GM21360 (cell line): ENCODE measurements at regions not wholly inside any gene's neighbourhood (a gene's known extent, or its start where the extent isn't known, plus 50 kb on each side); places are given as distances from the start of the nearest gene placed in this dataset.

Experiments
- ATAC-seq: cut with Tn5 transposase; IDR thresholded peaks from one replicate; pipeline ENCODE4 v1.9.1; 2021; ENCODE audit warnings: mild to moderate bottlenecking, moderate library complexity; ENCODE audit not compliant: unreplicated experiment

DNA sequence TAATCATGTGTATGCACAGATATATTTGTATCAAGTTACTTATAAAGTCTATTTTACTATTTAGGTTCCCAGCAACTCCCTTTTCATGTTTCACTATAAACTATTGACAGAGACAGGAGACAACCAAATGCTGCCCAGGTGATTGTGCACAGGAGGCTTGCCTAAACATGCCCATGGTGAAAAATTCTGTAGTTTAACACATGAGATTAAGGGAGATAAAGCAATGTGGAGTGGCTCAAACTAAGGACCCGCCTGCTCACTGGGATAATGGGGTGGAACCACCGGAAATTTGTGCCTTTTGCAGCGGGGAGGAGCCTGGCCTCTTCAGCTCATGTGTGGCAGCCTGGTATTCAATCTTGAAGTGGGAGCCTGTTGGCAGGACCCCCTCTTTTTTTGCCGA is 459.5 kb upstream of the CNTN5 start:
- no peak for ATAC-seq

DNA sequence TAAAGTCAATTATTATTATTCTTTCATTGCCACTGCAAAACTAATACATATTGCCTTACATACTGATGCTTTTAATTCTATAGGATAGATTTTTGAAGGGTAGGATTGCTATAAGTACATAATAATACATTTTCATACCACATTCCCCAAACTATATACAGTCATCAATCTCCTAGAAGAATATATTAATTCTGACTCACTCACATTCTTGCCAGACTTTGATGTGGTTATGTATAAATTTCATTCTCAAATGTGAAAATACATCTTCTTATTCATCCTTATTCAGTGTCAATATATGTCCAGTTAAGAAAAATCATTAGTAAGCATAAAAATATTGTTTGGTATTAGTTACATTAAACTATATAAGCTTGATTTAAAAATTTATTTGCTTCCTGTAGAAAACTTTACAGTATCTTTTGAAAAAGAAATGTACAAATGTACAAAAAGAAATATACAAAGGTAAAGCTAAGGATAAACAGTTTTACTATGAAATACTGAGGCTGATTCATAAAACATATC is 458.8 kb upstream of the CNTN5 start:
- ATAC-seq = no peak

DNA sequence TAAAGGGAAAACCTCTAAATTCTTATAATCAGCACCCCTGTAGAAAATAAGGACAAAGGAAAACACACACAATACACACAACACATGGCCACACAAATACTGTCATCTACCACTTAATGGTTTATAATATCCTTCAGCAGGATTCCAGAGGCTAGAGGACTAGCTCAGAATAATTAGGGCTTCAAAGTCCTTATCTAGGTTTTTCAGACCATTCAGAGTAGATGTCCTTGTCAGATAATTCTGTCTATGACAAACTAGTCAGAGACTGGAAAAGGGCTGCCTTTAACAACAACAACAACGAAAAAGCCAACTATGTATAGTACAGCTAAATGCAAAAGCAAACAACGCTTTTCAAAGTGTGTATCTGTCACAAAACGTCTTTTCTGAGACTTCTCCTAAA is 456.5 kb upstream of the CNTN5 start:
- no peak for ATAC-seq

DNA sequence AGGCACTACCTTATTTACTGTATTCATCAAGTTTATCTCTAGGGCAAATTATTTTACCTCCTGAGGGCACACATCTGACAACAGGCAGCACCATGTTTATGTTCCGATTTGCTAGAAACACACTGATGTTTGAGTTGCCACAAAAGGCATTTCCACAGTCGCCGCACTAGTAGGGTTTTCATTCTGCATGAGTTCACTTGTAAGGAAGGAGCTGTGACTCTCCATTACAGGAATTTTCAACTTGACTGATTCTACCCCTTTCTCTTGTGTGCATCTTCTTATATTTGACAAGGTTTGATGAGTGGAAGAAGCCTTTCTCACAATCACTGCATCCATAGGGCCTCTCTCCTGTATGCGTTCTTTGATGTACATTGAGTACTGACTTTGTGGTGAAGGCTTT is 455.9 kb upstream of the CNTN5 start:
- ATAC-seq = no peak

DNA sequence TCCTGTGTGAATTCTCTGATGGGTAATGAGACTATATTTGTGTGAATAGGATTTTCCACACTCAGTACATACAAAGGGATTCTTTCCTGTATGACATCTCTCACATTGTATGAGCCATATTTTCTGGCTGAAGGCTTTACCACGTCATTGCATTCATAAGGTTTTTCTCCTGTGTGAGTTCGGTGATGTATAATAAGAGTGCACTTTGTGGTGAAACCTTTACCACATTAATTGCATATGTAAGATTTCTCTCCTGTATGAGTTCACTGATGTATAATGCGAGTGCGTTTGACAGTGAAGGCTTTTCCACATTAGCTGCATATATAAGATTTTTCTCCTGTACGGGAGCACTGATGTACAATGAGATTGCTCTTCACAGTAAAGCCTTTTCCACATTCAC is 455.4 kb upstream of the CNTN5 start:
- ATAC-seq = no peak

DNA sequence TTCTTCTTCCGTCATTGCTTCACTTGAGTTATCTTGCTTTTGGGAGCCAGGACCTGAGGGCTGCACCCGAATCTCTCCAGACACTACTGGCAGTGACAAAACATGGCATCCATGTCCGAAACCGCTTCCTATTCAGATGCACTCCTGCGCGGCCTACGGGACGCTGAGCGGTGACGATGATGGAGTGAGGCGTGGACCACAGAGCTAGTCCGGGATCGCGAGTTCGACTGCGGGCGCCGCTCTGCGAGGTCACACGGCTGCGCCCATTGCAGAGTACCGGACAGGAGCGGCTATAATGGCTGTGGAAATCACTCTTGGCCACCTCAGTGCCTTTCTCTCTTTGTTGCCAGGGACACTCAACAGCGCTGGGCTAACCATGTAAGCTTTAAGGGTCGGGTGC is 453.8 kb upstream of the CNTN5 start:
- ATAC-seq = no peak

DNA sequence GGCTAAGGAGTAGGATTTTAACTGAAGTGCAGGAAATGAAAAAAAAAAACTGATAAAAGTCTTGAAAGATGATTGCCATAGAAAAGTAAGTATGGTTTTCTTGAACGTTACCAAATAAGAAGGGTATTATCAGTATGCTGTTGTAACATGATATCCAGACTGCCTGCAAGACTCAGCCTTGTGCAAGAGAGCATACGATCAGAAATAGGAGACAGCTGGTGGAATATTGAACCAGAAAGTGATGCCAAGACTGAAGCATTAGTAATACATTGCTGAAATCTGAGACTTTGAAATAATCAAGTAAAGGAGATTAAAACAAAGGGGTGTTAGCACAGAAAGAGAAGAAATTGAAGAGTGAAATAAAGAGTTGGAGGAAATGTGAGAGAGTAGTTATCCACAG is 452.7 kb upstream of the CNTN5 start:
- no peak for ATAC-seq

DNA sequence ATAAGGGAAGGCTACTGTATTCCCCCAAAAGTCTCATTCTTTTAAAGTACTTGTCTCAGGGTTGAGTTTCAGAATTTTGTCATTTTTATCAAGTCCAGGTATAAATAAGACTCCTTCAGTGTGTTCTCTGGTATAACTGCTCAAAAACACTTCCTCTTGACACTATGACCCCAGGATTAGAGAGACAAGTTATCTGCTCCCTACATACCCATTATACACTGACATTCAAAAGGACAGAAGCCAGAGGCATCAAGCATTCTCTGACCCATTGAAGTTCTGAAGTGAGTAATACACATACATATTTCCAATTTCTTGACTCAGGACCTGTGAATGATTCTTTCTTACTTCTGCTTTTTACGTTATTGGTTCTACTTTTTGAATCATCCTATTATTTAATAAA is 447.8 kb upstream of the CNTN5 start:
- no peak for ATAC-seq

DNA sequence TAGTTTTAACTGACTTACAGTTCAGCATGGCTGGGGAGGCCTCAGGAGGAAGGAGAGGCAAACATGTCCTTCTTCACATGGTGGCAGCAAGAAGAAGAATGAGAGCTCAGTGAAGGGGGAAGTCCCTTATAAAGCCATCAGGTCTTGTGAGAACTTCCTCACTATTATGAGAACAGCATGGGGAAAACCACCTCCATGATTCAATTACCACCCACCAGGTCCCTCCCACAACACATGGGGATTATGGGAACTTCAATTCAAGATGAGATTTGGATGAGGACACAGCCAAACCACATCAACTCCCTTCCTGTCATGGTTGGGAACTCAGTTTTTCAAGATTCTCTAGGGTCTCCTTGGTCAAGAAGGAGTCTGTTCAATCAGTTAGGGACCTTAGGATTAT is 432.9 kb upstream of the CNTN5 start:
- no peak for ATAC-seq

DNA sequence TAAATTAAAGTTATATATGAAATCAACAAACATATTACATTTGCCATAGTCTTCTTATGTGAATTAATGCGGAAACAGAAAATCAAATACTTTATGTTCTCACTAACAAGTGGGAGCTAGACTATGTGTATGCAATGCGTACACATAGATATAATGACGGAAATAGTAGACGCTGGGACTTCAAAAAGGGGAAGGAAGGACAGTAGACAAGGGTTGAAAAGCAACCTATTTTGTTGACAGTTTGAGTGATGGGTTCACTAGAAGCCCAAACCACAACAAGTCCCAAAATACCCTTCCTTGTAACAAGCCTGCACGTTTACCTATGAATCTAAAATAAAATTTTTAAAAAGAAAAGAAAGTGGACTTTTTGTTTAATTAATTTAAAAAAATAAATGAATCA is 430.8 kb upstream of the CNTN5 start:
- ATAC-seq = no peak

DNA sequence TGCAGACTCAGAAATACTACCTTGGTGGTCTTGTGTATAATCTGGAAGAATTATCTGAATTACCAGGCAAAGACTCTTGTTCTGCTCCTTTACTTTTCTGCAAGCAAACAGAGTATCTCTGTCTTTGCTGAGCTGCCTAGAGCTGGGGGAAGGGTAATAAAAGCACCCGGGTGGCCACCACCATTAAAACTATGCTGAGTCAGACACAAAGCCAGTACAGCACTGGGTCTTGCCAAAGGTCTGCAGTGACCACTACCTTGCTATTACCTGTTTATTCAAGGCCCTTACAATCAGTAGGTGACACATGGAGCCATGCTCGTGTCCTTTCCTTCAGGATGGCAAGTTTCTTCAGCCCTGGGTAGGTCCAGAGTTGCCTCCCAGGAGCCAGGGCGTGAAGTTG is 420.6 kb upstream of the CNTN5 start:
- ATAC-seq = no peak

DNA sequence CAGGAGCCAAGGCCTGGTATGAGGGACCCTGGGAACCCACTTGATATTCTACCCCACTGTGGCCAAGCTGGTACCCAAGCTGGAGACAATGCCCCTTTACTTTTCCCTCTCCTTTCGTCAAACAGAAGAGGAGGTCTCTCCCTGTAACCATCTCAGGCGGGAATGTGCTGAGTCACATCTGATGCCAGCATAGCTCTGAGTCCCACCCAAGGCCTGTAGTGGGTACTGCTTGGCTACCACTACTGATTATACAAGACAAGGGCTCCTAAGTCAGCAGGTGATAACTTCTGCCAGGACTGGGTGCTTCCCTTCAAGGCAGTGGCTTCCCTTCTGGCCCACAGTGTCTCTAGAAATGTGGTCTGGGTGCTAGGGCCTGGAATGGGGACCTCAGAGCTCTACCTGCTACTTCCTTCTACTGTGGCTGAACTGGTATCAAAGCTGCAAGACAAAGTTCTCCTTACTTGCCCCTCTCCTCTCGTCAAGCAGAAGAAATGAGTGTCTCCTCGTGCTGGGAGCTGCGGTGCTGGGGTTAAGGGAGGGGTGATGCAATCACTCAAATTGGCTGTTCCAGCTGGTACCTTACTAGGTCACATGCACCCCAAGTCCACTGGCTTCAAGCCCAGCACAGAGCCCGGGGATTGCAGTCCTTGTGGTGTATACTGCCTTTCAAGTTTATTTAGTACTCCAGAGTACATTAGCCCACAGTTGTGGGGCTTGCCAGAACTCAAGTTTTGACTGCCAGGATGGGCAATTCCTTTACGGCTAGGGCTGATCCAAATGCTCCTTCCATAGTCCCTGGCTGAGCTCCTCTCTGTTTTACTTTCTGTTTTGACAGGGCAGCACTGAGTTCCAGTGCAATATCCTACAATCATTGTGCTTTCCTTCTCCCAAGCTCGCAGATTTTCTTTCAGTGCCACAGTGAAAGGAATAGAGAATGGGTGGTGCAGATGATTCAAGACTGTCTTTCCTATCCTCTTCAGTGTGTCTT is 419.7 kb upstream of the CNTN5 start:
- no peak for ATAC-seq

DNA sequence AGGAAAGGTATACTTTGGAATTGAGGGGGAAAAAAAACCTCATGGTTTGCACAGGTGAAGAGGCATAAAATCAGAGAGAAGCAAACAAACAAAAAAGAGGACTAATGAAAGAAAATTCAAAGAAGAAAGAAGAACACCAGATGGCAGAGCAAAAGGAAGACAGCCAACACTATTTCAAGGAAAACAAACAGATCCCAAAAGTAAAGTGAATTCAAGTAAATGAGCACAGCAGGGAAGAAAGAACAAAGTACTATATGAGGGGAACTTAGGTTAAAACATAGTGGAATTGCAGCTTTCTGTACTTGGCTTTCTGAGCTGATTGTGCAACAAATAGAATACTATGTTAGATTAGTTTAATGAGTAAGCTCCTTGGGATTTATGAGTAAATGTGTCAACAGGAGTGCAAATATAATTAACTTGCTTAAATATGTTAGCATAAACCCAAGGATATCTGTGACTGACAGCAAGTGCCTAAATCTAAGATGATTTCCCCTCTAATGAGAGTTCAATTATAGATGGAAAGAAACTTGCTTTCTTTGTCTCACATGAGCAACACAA is 404.6 kb upstream of the CNTN5 start:
- no peak for ATAC-seq

DNA sequence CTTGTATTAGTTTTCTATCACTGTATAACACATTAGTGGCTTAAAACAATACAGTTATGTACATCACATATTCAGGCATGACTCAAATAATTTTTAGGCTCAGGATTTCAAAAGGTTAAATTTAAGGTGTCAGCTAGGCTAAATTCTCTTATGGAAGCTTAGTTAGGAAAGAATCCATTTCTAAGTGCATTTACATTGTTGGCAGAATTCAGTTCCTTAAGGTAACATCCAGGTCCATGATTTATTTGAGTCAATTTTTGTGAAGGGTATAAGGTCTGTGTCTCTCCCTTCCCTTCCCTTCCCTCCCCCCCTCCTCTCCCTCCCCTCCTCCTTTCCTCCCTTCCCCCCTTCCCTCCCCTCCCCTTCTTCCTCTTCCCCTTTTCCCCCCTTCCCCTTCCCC is 399.0 kb upstream of the CNTN5 start:
- no peak for ATAC-seq

DNA sequence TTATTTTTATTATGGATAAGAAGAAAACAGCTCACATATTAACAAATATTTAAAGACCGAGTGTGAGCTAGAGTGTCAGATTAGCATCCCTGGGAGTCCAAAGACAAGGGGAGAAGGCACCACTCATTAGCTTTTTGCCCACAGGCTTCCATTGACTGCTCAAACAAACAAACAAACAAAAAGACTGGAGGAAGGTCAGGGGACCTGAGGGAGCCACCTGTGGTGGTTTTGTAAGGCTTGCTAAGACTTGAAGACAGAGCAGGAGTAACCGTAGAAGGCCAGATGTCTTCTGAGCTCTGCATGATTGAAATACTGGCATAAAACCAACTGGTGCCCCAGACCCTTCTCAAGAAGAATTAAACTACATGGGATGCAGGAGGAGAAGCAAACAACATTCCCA is 395.2 kb upstream of the CNTN5 start:
- ATAC-seq = no peak

DNA sequence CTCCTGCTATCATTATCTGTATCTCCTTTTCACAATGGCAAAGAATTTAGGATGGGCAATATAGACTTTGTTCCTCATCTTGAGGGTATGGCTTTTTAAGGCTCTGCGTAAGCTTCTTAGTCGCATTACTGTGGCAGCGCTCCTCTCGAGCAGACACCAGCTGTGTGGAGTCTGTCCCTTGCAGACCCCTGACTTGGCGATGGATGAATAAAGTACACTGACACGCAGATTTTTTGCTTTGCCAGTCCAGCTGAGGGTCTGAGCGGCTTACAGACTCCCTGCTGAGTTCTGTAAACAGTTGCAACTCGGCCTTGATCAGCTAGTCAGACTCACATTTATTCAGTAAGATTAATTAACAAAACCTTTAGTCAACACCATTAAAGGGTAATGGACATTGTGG is 390.0 kb upstream of the CNTN5 start:
- no peak for ATAC-seq

DNA sequence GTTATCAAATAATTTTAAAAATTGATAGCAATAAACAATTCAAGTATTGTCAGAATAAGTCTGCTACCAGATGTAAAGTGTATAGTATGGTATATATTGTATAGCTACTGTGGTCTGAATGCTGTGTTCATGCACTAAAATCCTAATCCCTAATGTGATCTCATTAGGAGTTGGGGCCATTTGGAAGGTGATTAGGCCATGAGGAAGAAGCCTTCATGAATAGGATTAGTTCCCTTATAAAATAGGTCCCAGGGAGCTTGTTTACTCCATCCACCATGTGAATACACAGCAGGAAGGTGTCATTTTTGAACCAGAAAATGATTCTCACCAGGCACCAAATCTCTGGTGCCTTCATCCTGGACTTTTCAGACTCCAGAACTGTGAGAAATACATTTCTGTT is 363.0 kb upstream of the CNTN5 start:
- ATAC-seq = no peak

DNA sequence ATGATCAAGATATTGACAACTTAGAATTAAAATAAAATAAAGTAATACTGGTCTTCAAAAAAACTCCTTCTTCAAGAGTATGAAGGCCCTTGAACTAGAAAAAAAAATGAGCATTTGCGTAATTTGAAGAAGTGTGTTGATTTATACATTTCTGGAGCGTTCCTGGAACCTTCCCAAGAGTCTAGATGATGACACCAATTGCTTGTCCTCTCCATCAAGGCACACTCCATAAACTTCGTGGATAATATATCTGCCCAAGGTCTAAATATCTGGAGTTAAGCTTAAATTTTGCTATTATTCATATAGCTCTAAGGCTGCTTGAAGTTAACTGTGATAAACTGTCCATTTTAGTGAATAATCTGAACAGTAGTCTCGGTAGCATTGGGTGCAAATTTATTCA is 361.3 kb upstream of the CNTN5 start:
- ATAC-seq = no peak

DNA sequence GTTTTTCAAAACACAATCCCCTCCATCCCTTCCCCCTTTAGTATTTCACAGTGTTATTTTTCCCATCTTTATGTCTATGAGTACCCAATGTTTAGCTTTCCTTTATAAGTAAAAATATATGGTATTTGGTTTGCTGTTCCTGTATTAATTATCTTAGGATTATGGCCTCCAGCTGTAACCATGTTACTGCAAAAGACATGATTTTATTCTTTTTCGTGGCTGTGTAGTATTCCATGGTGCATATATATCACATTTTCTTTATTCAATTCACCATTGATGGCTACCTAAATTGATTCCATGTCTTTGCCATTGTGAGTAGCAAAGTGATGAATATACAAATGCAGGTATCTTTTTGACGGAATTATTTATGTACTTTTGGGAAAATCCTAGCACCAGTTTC is 346.4 kb upstream of the CNTN5 start:
- no peak for ATAC-seq

DNA sequence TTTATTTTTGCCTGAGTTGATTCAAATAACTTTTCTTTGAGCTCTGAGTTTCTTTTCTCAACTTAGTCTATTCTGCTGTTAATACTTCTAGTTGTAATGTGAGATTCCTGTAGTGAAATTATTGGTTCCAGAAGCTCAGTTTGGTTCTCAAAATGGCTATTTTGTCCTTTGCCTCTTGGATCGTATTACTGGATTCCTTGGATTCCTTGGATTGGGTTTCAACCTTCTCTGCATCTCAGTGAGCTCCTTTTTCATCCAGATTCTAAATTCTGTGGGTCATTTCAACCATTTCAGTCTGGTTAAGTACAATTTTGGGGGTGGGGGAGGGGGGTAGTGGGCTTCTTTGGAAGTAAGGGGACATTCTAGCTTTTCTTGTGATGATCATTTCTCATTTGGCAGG is 341.1 kb upstream of the CNTN5 start:
- no peak for ATAC-seq

DNA sequence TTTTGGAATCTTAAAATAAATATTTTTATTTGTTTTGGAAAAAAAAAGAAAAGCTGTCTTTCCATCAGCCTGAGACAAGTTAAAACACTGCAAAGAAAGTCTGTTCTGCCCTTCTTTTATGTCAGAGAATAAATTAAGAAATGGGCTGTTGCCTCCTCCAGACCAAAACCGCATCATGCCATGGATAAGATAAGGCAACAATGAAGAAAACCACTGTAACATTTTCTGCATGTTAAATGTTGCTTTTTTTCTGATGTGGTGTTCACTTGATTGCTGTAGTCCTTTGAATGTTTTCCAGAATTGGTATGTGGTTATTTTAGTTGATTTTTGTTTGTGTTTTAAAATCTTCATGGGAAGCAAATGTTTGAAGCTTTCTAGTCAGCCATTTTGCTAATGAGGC is 319.2 kb upstream of the CNTN5 start:
- no peak for ATAC-seq

DNA sequence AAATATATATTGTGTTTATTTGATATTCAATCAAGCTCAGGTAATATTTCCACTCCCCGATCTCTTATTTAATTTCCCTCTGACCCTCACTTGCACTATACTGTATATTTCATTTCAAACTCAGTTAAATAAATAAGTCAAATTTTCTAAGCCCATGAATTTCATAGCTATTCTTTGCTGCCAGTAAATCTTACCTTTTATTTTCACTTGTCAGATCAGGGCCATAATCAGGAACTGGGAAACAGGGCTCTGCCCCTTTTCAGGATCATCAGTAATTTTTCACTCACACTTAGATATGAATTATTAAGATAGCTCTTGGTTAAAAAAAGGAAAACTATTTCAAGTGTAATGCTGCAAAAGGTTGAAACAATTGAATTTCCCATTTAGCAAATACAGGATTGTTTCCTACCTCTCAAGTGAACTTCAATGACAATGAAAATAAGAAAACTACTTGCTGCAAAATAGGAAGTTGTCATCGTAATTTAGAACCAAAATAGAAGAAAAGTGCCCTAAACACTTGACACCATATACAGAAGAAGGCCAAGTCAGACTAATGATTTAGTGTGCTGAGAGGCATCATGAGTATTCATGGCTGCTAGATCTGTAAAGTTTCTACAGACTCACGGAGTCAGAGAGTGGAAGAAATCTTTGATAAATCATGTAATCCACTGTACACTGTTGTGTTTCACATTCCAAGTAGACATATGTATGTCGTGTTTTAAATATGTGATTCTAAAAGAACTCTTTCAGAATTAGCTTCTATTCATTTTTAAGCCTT is 316.8 kb upstream of the CNTN5 start:
- no peak for ATAC-seq
